ENCODE measurements at regions not wholly inside any gene's neighbourhood (a gene's known extent, or its start where the extent isn't known, plus 50 kb on each side); places are given as distances from the start of the nearest gene placed in this dataset.

GRCh38 chr10:28082885-28083284 lies 84.0 kb upstream of the ODAD2 start:
- POLR2A ChIA-PET (ENCODE audit: low non-redundant PET): no interaction called here
- no peak for DNase-seq (ENCODE audit: low spot score)

GRCh38 chr10:28082316-28082715 lies 83.4 kb upstream of the ODAD2 start:
- no peak overlapping the region for H3K27ac ChIP-seq
- CTCF ChIA-PET: no interaction called here
- no peak for DNase-seq (ENCODE audit: low spot score)
- POLR2A ChIA-PET (ENCODE audit: low non-redundant PET): no interaction called here
- no peak for TF ChIP-seq CTCF (conservative IDR thresholded peaks at IDR 0.05; ENCODE audit: low read depth)

More at GRCh38 chr10:28082885-28083284, 84.0 kb upstream of the ODAD2 start:
- H3K27ac ChIP-seq: no peak overlapping the region
- TF ChIP-seq CTCF (conservative IDR thresholded peaks at IDR 0.05; ENCODE audit: low read depth): no peak
- CTCF ChIA-PET: no interaction called here

GRCh38 chr10:28077889-28078288 lies 79.0 kb upstream of the ODAD2 start:
- H3K27ac ChIP-seq: no peak overlapping the region
- ChIA-PET POLR2A (ENCODE audit: low non-redundant PET) (no interaction called here), CTCF (no interaction called here)
- TF ChIP-seq CTCF (conservative IDR thresholded peaks at IDR 0.05; ENCODE audit: low read depth): no peak
- DNase-seq (ENCODE audit: low spot score): peak; percentile 26

- ChIA-PET POLR2A (ENCODE audit: low non-redundant PET) (no interaction called here), CTCF (no interaction called here)
- no peak for TF ChIP-seq CTCF (conservative IDR thresholded peaks at IDR 0.05; ENCODE audit: low read depth)
- H3K27ac ChIP-seq: no peak overlapping the region
- DNase-seq (ENCODE audit: low spot score): no peak
Observed at GRCh38 chr10:28075424-28075823, 76.5 kb upstream of the ODAD2 start.

GRCh38 chr10:28072573-28072972 lies 73.7 kb upstream of the ODAD2 start:
- no peak for TF ChIP-seq CTCF (conservative IDR thresholded peaks at IDR 0.05; ENCODE audit: low read depth)
- H3K27ac ChIP-seq: no peak overlapping the region
- CTCF ChIA-PET: no interaction called here
- peak; percentile 11 for DNase-seq (ENCODE audit: low spot score)
- POLR2A ChIA-PET (ENCODE audit: low non-redundant PET): no interaction called here

GRCh38 chr10:28060031-28060607 lies 61.2 kb upstream of the ODAD2 start:
- no peak overlapping the region for H3K27ac ChIP-seq
- DNase-seq (ENCODE audit: low spot score): no peak
- ChIA-PET CTCF (no interaction called here), POLR2A (ENCODE audit: low non-redundant PET) (no interaction called here)
- TF ChIP-seq CTCF (conservative IDR thresholded peaks at IDR 0.05; ENCODE audit: low read depth): no peak

- ChIA-PET POLR2A (ENCODE audit: low non-redundant PET) (no interaction called here), CTCF (no interaction called here)
- no peak overlapping the region for H3K27ac ChIP-seq
- TF ChIP-seq CTCF (conservative IDR thresholded peaks at IDR 0.05; ENCODE audit: low read depth): no peak
- no peak for DNase-seq (ENCODE audit: low spot score)
Observed at GRCh38 chr10:28058746-28059145, 59.9 kb upstream of the ODAD2 start.
